Prostate gland (tissue), 2 donors: ENCODE measurements at regions not wholly inside any gene's neighbourhood (a gene's known extent, or its start where the extent isn't known, plus 50 kb on each side); places are given as distances from the start of the nearest gene placed in this dataset.

Source experiments
- POLR2A ChIP-seq: fragments of 450-650 bp; IDR thresholded peaks from one replicate; pipeline ENCODE4 v1.6.1; 2016; ENCODE audit warnings: antibody characterized with exemption, mild to moderate bottlenecking
- POLR2AphosphoS5 ChIP-seq: sonication (generic); formaldehyde crosslinking; IDR thresholded peaks from one replicate; pipeline ENCODE4 v1.6.1; 2017; ENCODE audit warnings: antibody characterized with exemption
- TF ChIP-seq, protein P1 (sequence below), 4 experiments: fragments of 200-600 bp in 2 of 4; fragments of 450-650 bp in 2 of 4; sonication (generic) in 2 of 4; IDR thresholded peaks; 1 replicate in 3 of 4; 2 replicates in 1 of 4; pipeline ENCODE4 v1.5.1; 2016 to 2019; ENCODE audit warnings: antibody characterized with exemption in 4 of 4, mild to moderate bottlenecking in 2 of 4, moderate library complexity in 2 of 4

DNA sequence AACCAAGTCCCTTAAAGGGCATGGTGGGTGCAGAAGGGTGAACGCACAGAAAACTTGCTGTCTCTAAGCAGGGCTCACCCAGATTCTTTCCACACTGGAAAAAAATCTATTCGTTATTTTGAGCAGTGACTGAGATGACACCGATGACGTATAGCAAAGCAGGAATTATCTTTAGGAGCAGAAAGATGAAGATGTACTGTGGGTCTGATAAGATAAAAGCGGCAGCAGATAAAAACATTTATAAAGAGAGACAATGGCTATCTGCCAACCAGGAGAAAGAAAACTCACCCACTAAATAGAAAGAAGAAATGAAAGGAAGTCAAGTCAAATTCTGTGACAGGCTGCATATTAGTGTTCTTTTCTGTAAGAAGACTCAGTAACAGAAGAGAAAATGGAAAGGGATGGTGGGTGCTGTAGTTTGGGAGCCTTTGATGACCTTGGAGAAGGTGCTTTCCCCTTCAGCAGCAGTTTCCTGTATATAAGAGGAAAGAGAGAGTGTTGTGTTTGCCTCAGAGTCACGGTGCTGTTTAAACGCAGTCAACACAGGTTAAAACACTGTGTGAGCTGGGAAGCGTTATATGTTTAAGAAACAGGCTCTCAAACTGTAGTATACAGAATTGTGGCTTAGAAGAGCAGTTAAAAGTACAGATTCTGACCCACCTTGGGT lies 111.6 kb downstream of the AQP9 start:
- TF ChIP-seq POLR2A (no peak), POLR2AphosphoS5 (no peak)
- TF ChIP-seq, protein P1, sequence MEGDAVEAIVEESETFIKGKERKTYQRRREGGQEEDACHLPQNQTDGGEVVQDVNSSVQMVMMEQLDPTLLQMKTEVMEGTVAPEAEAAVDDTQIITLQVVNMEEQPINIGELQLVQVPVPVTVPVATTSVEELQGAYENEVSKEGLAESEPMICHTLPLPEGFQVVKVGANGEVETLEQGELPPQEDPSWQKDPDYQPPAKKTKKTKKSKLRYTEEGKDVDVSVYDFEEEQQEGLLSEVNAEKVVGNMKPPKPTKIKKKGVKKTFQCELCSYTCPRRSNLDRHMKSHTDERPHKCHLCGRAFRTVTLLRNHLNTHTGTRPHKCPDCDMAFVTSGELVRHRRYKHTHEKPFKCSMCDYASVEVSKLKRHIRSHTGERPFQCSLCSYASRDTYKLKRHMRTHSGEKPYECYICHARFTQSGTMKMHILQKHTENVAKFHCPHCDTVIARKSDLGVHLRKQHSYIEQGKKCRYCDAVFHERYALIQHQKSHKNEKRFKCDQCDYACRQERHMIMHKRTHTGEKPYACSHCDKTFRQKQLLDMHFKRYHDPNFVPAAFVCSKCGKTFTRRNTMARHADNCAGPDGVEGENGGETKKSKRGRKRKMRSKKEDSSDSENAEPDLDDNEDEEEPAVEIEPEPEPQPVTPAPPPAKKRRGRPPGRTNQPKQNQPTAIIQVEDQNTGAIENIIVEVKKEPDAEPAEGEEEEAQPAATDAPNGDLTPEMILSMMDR (IDR thresholded peaks at IDR 0.05), result no peak
